RCC 7860 (cell line): ENCODE measurements at regions not wholly inside any gene's neighbourhood (a gene's known extent, or its start where the extent isn't known, plus 50 kb on each side); places are given as distances from the start of the nearest gene placed in this dataset.
"Not testable (repeated sequence)": the region's sequence is repeated elsewhere in the genome, so short reads cannot be mapped to it uniquely, and the experiment has no call there.

ENCODE experiments used
- DNase-seq: peaks from one replicate; pipeline ENCODE4 v3.0.0-alpha.2; 2015; ENCODE audit warnings: low spot score
- FAIRE-seq: peaks from 2 replicates; lab custom pipeline; 2012; peaks lifted over from hg19 to GRCh38; lab: Jason Lieb, UNC

GRCh38 chr1:14177866-14178265 is 420.6 kb upstream of the KAZN start:
- not testable (repeated sequence) for DNase-seq, FAIRE-seq

GRCh38 chr1:14180738-14181137 is 417.7 kb upstream of the KAZN start:
- no peak for DNase-seq

GRCh38 chr1:14181191-14181795 is 417.2 kb upstream of the KAZN start:
- no peak for DNase-seq
- FAIRE-seq = no peak

More at GRCh38 chr1:14180738-14181137, 417.7 kb upstream of the KAZN start:
- FAIRE-seq = no peak

- no peak for DNase-seq
- FAIRE-seq = no peak
Observed at GRCh38 chr1:14182856-14183255, 415.6 kb upstream of the KAZN start.

GRCh38 chr1:14183329-14183728 is 415.2 kb upstream of the KAZN start:
- FAIRE-seq (no peak), DNase-seq (no peak)

GRCh38 chr1:14184454-14184853 is 414.0 kb upstream of the KAZN start:
- DNase-seq (no peak), FAIRE-seq (no peak)

GRCh38 chr1:14189381-14189780 is 409.1 kb upstream of the KAZN start:
- FAIRE-seq = no peak
- no peak for DNase-seq

GRCh38 chr1:14190508-14190907 is 408.0 kb upstream of the KAZN start:
- DNase-seq (peak; percentile 73), FAIRE-seq (peak; percentile 83)

GRCh38 chr1:14194511-14194910 is 404.0 kb upstream of the KAZN start:
- DNase-seq = no peak
- no peak for FAIRE-seq

- no peak for DNase-seq
- FAIRE-seq = no peak
Observed at GRCh38 chr1:14205066-14205465, 393.4 kb upstream of the KAZN start.

GRCh38 chr1:14215151-14215550 is 383.3 kb upstream of the KAZN start:
- DNase-seq (peak; percentile 57), FAIRE-seq (no peak)

GRCh38 chr1:14217384-14217783 is 381.1 kb upstream of the KAZN start:
- FAIRE-seq = no peak
- no peak for DNase-seq

- DNase-seq = no peak
- FAIRE-seq = no peak
Observed at GRCh38 chr1:14220324-14220723, 378.2 kb upstream of the KAZN start.

GRCh38 chr1:14220811-14221210 is 377.7 kb upstream of the KAZN start:
- DNase-seq = no peak
- FAIRE-seq = no peak

- DNase-seq = no peak
- FAIRE-seq = no peak
Observed at GRCh38 chr1:14222086-14222485, 376.4 kb upstream of the KAZN start.

- DNase-seq = peak; percentile 20
- FAIRE-seq = no peak
Observed at GRCh38 chr1:14228677-14229076, 369.8 kb upstream of the KAZN start.

GRCh38 chr1:14233510-14233909 is 365.0 kb upstream of the KAZN start:
- DNase-seq (no peak), FAIRE-seq (no peak)

GRCh38 chr1:14236097-14236496 is 362.4 kb upstream of the KAZN start:
- DNase-seq (no peak), FAIRE-seq (no peak)

GRCh38 chr1:14238472-14239307 is 359.8 kb upstream of the KAZN start:
- FAIRE-seq = no peak

GRCh38 chr1:14240265-14240664 is 358.2 kb upstream of the KAZN start:
- no peak for FAIRE-seq
- no peak for DNase-seq

More at GRCh38 chr1:14238472-14239307, 359.8 kb upstream of the KAZN start:
- no peak for DNase-seq

- DNase-seq = no peak
- FAIRE-seq = no peak
Observed at GRCh38 chr1:14242123-14242522, 356.4 kb upstream of the KAZN start.

- FAIRE-seq = no peak
- DNase-seq = no peak
Observed at GRCh38 chr1:14242870-14243269, 355.6 kb upstream of the KAZN start.
